ENCODE measurements at regions not wholly inside any gene's neighbourhood (a gene's known extent, or its start where the extent isn't known, plus 50 kb on each side); places are given as distances from the start of the nearest gene placed in this dataset.
"Not testable (repeated sequence)": the region's sequence is repeated elsewhere in the genome, so short reads cannot be mapped to it uniquely, and the experiment has no call there.

- H3K27ac ChIP-seq = no peak overlapping the region
- TF ChIP-seq POLR2A (IDR thresholded peaks at IDR 0.05) = no peak
- no peak for TF ChIP-seq POLR2AphosphoS5 (IDR thresholded peaks at IDR 0.05)
- no peak for TF ChIP-seq CTCF (IDR thresholded peaks at IDR 0.05)
- no peaks in the 10 kb centered on the region for H3K36me3 ChIP-seq
- no peaks in the 10 kb centered on the region for H3K27me3 ChIP-seq
- peaks cover 0 to 20% of the 10 kb centered on the region in 2 donors for H3K9me3 ChIP-seq
- no peak overlapping the region for H3K4me3 ChIP-seq
- DNase-seq (ENCODE audit: low spot score in 2 of 2) = no peak
- no peaks in the 10 kb centered on the region for H3K4me1 ChIP-seq
- intact Hi-C loops (cut with DNase I; ENCODE audit: low total_unique reads) = no loop called here
Observed at GRCh38 chrX:139332441-139332840, 198.1 kb upstream of the F9 start.

DNA sequence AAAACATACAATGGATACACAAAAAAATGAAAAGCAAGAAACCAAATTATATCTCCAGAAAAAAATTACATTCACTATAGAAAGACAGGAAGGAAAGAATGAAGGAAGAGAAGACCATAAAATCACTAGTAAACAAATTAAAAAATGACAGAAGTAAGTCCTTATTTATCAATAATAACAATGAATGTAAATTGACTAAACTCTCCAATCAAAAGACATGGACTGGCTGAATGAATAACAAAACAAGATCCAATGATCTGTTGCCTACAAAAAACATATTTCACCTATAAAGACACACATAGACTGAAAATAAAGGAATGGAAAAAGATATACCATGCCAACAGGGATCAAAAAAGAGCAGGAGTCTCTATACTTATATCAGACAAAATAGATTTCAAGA lies 203.2 kb upstream of the F9 start:
- H3K9me3 ChIP-seq = peaks cover 0 to 20% of the 10 kb centered on the region in 2 donors
- TF ChIP-seq CTCF (IDR thresholded peaks at IDR 0.05) = no peak
- no peak for TF ChIP-seq POLR2A (IDR thresholded peaks at IDR 0.05)
- TF ChIP-seq POLR2AphosphoS5 (IDR thresholded peaks at IDR 0.05) = no peak
- no peak overlapping the region for H3K4me3 ChIP-seq
- H3K36me3 ChIP-seq = no peaks in the 10 kb centered on the region
- intact Hi-C loops (cut with DNase I; ENCODE audit: low total_unique reads) = no loop called here
- H3K27me3 ChIP-seq = no peaks in the 10 kb centered on the region
- H3K27ac ChIP-seq = no peak overlapping the region
- no peaks in the 10 kb centered on the region for H3K4me1 ChIP-seq
- no peak for DNase-seq (ENCODE audit: low spot score in 2 of 2)

GRCh38 chrX:139324756-139325155 lies 205.8 kb upstream of the F9 start:
- no peak overlapping the region for H3K4me3 ChIP-seq

GRCh38 chrX:139320661-139321354 lies 209.7 kb upstream of the F9 start:
- H3K36me3 ChIP-seq; H3K4me3 ChIP-seq; H3K9me3 ChIP-seq; H3K27ac ChIP-seq; H3K27me3 ChIP-seq; intact Hi-C loops (cut with DNase I; ENCODE audit: low total_unique reads); H3K4me1 ChIP-seq; DNase-seq (ENCODE audit: low spot score in 2 of 2): not testable (repeated sequence)

More at GRCh38 chrX:139324756-139325155, 205.8 kb upstream of the F9 start:
- intact Hi-C loops (cut with DNase I; ENCODE audit: low total_unique reads) = no loop called here
- no peaks in the 10 kb centered on the region for H3K36me3 ChIP-seq
- no peak overlapping the region for H3K27ac ChIP-seq
- TF ChIP-seq CTCF (IDR thresholded peaks at IDR 0.05) = no peak
- no peak for TF ChIP-seq POLR2AphosphoS5 (IDR thresholded peaks at IDR 0.05)
- TF ChIP-seq POLR2A (IDR thresholded peaks at IDR 0.05) = no peak
- no peaks in the 10 kb centered on the region for H3K27me3 ChIP-seq
- H3K4me1 ChIP-seq = no peaks in the 10 kb centered on the region
- no peak for DNase-seq (ENCODE audit: low spot score in 2 of 2)
- peaks cover 0 to 12% of the 10 kb centered on the region in 2 donors for H3K9me3 ChIP-seq

DNA sequence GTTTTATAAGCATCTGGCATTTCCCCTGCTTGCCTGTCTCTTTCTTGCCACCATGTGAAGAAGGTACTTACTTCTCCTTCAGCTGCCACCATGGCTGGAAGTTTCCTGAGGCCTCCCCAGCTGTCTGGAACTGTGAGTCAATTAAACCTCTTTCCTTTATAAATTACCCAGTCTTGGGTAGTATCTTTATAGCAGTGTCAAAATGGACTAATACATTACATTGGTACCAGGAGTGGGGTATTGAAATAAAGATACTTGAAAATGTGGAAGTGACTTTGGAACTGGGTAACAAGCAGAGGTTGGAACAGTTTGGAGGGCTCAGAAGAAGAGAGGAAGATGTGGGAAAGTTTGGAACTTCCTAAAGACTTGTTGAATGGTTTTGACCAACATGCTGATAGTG lies 223.9 kb upstream of the F9 start:
- H3K4me1 ChIP-seq; H3K4me3 ChIP-seq; intact Hi-C loops (cut with DNase I; ENCODE audit: low total_unique reads); DNase-seq (ENCODE audit: low spot score in 2 of 2); H3K36me3 ChIP-seq; H3K27ac ChIP-seq: not testable (repeated sequence)
- H3K9me3 ChIP-seq = peaks cover 8 to 20% of the 10 kb centered on the region in 2 donors
- peaks cover 0 to 13% of the 10 kb centered on the region in 2 donors for H3K27me3 ChIP-seq

DNA sequence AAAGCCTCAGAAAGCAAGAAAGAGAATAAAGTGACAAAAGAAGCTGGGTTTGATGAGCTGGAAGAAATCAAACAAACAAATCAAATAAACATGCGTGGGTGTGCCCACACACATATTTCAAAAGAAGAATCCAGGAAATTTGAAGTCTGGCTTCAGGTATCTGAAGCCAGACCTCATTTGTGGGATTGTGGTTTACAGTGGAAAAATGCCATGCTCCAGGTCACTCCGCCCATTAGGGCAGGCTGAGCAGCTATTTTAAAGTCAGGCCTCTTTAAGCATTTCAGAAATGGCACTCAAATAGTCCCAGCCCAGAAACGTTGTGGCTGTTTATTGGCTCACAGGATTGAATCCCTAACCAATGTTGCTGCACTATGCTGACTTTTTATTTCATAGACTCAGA lies 226.1 kb upstream of the F9 start:
- DNase-seq (ENCODE audit: low spot score in 2 of 2) = no peak
- no peaks in the 10 kb centered on the region for H3K4me1 ChIP-seq
- H3K36me3 ChIP-seq = no peaks in the 10 kb centered on the region
- intact Hi-C loops (cut with DNase I; ENCODE audit: low total_unique reads) = no loop called here
- no peak overlapping the region for H3K27ac ChIP-seq
- no peak for TF ChIP-seq CTCF (IDR thresholded peaks at IDR 0.05)
- TF ChIP-seq POLR2A (IDR thresholded peaks at IDR 0.05) = no peak
- no peak for TF ChIP-seq POLR2AphosphoS5 (IDR thresholded peaks at IDR 0.05)
- H3K9me3 ChIP-seq = peaks cover 8 to 20% of the 10 kb centered on the region in 2 donors
- no peak overlapping the region for H3K4me3 ChIP-seq
- peaks cover 0 to 11% of the 10 kb centered on the region in 2 donors for H3K27me3 ChIP-seq

All from breast epithelium (tissue), 4 donors.